HepG2 (cell line): ENCODE measurements at regions not wholly inside any gene's neighbourhood (a gene's known extent, or its start where the extent isn't known, plus 50 kb on each side); places are given as distances from the start of the nearest gene placed in this dataset.

Experiments
- SRY ChIP-seq: sonication (generic); formaldehyde crosslinking; IDR thresholded peaks from 2 replicates; pipeline ENCODE4 v1.8.0; 2022; ENCODE audit warnings: mild to moderate bottlenecking, missing genetic modification reagents
- U2AF2 ChIP-seq: fragments of 200-400 bp; formaldehyde crosslinking; IDR thresholded peaks from 2 replicates; pipeline ENCODE4 v1.6.1; 2017; ENCODE audit warnings: low read depth, mild to moderate bottlenecking, low read length
- ZNF24 ChIP-seq: fragments of 450-650 bp; IDR thresholded peaks from 2 replicates; pipeline ENCODE4 v1.6.1; 2017; ENCODE audit warnings: antibody characterized with exemption, mild to moderate bottlenecking
- ZNF547 ChIP-seq: sonication (generic); formaldehyde crosslinking; IDR thresholded peaks from 2 replicates; pipeline ENCODE4 v1.5.1; 2020; ENCODE audit warnings: mild to moderate bottlenecking, missing genetic modification reagents
- TF ChIP-seq, protein P1 (sequence below): sonication (generic); formaldehyde crosslinking; IDR thresholded peaks from 2 replicates; pipeline ENCODE4 v1.5.0; 2020; ENCODE audit warnings: mild to moderate bottlenecking, missing genetic modification reagents, moderate library complexity

GRCh38 chr15:37246065-37246464 is 145.7 kb upstream of the MEIS2 start:
- TF ChIP-seq, protein P1, sequence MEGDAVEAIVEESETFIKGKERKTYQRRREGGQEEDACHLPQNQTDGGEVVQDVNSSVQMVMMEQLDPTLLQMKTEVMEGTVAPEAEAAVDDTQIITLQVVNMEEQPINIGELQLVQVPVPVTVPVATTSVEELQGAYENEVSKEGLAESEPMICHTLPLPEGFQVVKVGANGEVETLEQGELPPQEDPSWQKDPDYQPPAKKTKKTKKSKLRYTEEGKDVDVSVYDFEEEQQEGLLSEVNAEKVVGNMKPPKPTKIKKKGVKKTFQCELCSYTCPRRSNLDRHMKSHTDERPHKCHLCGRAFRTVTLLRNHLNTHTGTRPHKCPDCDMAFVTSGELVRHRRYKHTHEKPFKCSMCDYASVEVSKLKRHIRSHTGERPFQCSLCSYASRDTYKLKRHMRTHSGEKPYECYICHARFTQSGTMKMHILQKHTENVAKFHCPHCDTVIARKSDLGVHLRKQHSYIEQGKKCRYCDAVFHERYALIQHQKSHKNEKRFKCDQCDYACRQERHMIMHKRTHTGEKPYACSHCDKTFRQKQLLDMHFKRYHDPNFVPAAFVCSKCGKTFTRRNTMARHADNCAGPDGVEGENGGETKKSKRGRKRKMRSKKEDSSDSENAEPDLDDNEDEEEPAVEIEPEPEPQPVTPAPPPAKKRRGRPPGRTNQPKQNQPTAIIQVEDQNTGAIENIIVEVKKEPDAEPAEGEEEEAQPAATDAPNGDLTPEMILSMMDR (CRISPR knock-in tag), result no peak
- TF ChIP-seq SRY (CRISPR knock-in tag) (no peak), ZNF24 (no peak), U2AF2 (no peak), ZNF547 (CRISPR knock-in tag) (no peak)
